IMR-90 (cell line): ENCODE measurements at regions not wholly inside any gene's neighbourhood (a gene's known extent, or its start where the extent isn't known, plus 50 kb on each side); places are given as distances from the start of the nearest gene placed in this dataset.

Experiments
- ATAC-seq: fragments of 200-7000 bp; cut with Tn5 transposase; 2 replicates; pipeline ENCODE4 v1.9.1; 2020; ENCODE audit warnings: low read depth, mild to moderate bottlenecking, moderate library complexity
- BruUV-seq: library from RNA; stranded (reverse); fragments of 400-500 nt; replicated peaks from 2 replicates; lab custom pipeline; 2021; lab: Mats Ljungman, UMichigan
- CTCF ChIA-PET: fragments of 300-600 bp; formaldehyde crosslinking; extraction: SDS; loops from one replicate; lab custom pipeline; 2021; ENCODE audit warnings: antibody characterized with exemption; lab: Yijun Ruan, JAX
- POLR2A ChIA-PET: fragments of 300-600 bp; sonication (Branson Sonifier 250); formaldehyde crosslinking; loops from one replicate; lab custom pipeline; 2022; ENCODE audit warnings: antibody characterized with exemption; ENCODE audit not compliant: unreplicated experiment; lab: Charles Lee
- DNase-seq: peaks from one replicate; pipeline ENCODE4 v3.0.0; 2013
- H2AFZ ChIP-seq: replicated peaks from 2 replicates; pipeline ENCODE3; 2013; ENCODE audit warnings: low read length, mild to moderate bottlenecking; ENCODE audit not compliant: poor library complexity
- H2AK5ac ChIP-seq: 2 replicates; pipeline ENCODE4 v1.6.1; 2013; ENCODE audit warnings: low read depth, low read length, inconsistent platforms
- H2AK9ac ChIP-seq: replicated peaks from 2 replicates; pipeline ENCODE3; 2013; ENCODE audit warnings: mild to moderate bottlenecking, low read depth, low read length, moderate library complexity; ENCODE audit not compliant: poor library complexity
- H2BK120ac ChIP-seq: 2 replicates; pipeline ENCODE4 v1.6.1; 2013; ENCODE audit warnings: low read depth, low read length, inconsistent platforms
- H2BK15ac ChIP-seq: 3 replicates; pipeline ENCODE4 v1.6.1; 2013; ENCODE audit warnings: low read depth, low read length, inconsistent platforms
- H2BK20ac ChIP-seq: 2 replicates; pipeline ENCODE4 v1.6.1; 2013; ENCODE audit warnings: low read depth, mild to moderate bottlenecking, inconsistent platforms, low read length, moderate library complexity
- H2BK5ac ChIP-seq: 2 replicates; pipeline ENCODE4 v1.6.1; 2013; ENCODE audit warnings: mild to moderate bottlenecking, low read depth, low read length, inconsistent platforms; ENCODE audit not compliant: poor library complexity, severe bottlenecking
- H3K14ac ChIP-seq: replicated peaks from 2 replicates; pipeline ENCODE4 v1.6.1; 2013; ENCODE audit warnings: low read depth, low read length, inconsistent platforms
- H3K18ac ChIP-seq: 2 replicates; pipeline ENCODE4 v1.6.1; 2013; ENCODE audit warnings: low read depth, low read length, control low read depth
- H3K23ac ChIP-seq: 2 replicates; pipeline ENCODE4 v1.6.1; 2013; ENCODE audit warnings: low read depth, low read length, inconsistent platforms
- H3K27ac ChIP-seq: 2 replicates; pipeline ENCODE4 v1.5.1; 2013; ENCODE audit warnings: mild to moderate bottlenecking, control low read depth, low read length; ENCODE audit not compliant: insufficient read depth
- H3K27me3 ChIP-seq: 2 replicates; pipeline ENCODE4 v1.6.1; 2013; ENCODE audit warnings: low read length; ENCODE audit not compliant: control insufficient read depth, insufficient read depth
- H3K36me3 ChIP-seq: 2 replicates; pipeline ENCODE4 v1.6.1; 2013; ENCODE audit warnings: low read length, mixed read lengths; ENCODE audit not compliant: control insufficient read depth, insufficient read depth
- H3K4ac ChIP-seq: 2 replicates; pipeline ENCODE4 v1.6.1; 2013; ENCODE audit warnings: low read depth, low read length, inconsistent platforms
- H3K4me1 ChIP-seq: 2 replicates; pipeline ENCODE4 v1.6.1; 2013; ENCODE audit warnings: low read length, mixed read lengths; ENCODE audit not compliant: control insufficient read depth, insufficient read depth
- H3K4me2 ChIP-seq: 2 replicates; pipeline ENCODE4 v1.6.1; 2013; ENCODE audit warnings: low read depth, mild to moderate bottlenecking, control low read depth, low read length, moderate library complexity
- H3K4me3 ChIP-seq: 2 replicates; pipeline ENCODE4 v1.5.1; 2013; ENCODE audit warnings: low read depth, mild to moderate bottlenecking, control low read depth, low read length, moderate library complexity; ENCODE audit not compliant: insufficient read depth
- H3K56ac ChIP-seq: 2 replicates; pipeline ENCODE4 v1.6.1; 2013; ENCODE audit warnings: low read length, inconsistent platforms; ENCODE audit not compliant: insufficient read depth; ENCODE audit errors: extremely low read depth
- H3K79me1 ChIP-seq, 2 experiments: 2 replicates each; pipeline ENCODE4 v1.6.1; 2013; ENCODE audit warnings: low read length in 2 of 2, inconsistent platforms in 1 of 2, low read depth in 1 of 2
- H3K9ac ChIP-seq: 2 replicates; pipeline ENCODE4 v1.6.1; 2013; ENCODE audit warnings: low read depth, low read length, control low read depth
- H3K9me1 ChIP-seq: 2 replicates; pipeline ENCODE4 v1.6.1; 2013; ENCODE audit warnings: low read length, inconsistent platforms; ENCODE audit not compliant: insufficient read depth
- H3K9me3 ChIP-seq: 2 replicates; pipeline ENCODE4 v1.6.1; 2013; ENCODE audit warnings: low read length; ENCODE audit not compliant: control insufficient read depth, insufficient read depth
- H4K20me1 ChIP-seq: 2 replicates; pipeline ENCODE4 v1.6.1; 2013; ENCODE audit warnings: low read length, inconsistent platforms; ENCODE audit not compliant: insufficient read depth
- H4K5ac ChIP-seq: 2 replicates; pipeline ENCODE4 v1.6.1; 2013; ENCODE audit warnings: mild to moderate bottlenecking, low read depth, low read length, control low read depth
- H4K8ac ChIP-seq, 2 experiments: 2 replicates each; pipeline ENCODE4 v1.6.1; 2013; ENCODE audit warnings: low read depth in 2 of 2, low read length in 2 of 2, control low read depth in 1 of 2, inconsistent platforms in 1 of 2
- H4K91ac ChIP-seq: 2 replicates; pipeline ENCODE4 v1.6.1; 2013; ENCODE audit warnings: low read depth, low read length, inconsistent platforms; ENCODE audit not compliant: insufficient read depth
- ELK1 ChIP-seq: fragments of 150-350 bp; IDR thresholded peaks from 2 replicates; pipeline ENCODE4 v1.6.1; 2016; ENCODE audit warnings: low read depth, mild to moderate bottlenecking, low read length, moderate library complexity, borderline replicate concordance
- WGBS, 2 experiments: methylation state at CpG; one replicate each; pipeline versions ENCODE4 v1.1.5 to v1.1.7; 2013; ENCODE audit warnings: missing lambda C conversion rate in 2 of 2; ENCODE audit not compliant: insufficient read length in 1 of 2; ENCODE audit errors: extremely low coverage in 2 of 2; 5-methylcytosine and 5-hydroxymethylcytosine counted together
- dilution Hi-C: fragments of 300-500 bp; cut with HindIII; formaldehyde crosslinking; loops from one replicate; pipeline ENCODE4 v1.14.3; 2018; ENCODE audit warnings: low sequenced_read_pairs; ENCODE audit not compliant: unreplicated experiment
- in situ Hi-C: fragments of 300-500 bp; cut with MboI; formaldehyde crosslinking; loops from 3 replicates; pipeline ENCODE4 v1.14.3; 2019; ENCODE audit warnings: low sequenced_read_pairs, inconsistent platforms, mixed read lengths
- intact Hi-C: fragments of 100-400 bp; cut with micrococcal nuclease; formaldehyde crosslinking; loops from 2 replicates; pipeline ENCODE4 v1.10.0; 2022
- TF ChIP-seq, protein P1 (sequence below): conservative IDR thresholded peaks from 2 replicates; pipeline ENCODE4 v1.5.1; 2012; ENCODE audit warnings: mild to moderate bottlenecking, low read depth, low read length, improper control_type of control experiment

DNA sequence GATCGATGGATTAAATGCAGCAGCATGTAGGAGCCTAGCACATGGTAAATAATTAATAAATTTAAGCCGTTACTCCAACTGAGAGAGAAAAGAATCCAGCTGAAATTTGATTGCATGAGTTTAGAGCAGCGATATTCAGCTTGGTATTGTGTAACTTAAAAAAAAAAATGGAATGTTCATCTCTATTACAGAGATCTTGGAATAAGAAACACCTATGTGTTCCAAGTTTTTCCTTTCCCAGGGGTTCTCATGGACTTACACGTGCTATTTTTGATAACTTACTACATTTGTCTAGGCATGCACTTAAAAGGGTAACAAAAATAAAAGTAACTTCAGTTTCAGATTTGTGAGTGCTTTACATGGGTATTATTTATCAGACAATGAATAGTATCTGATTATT, 122.8 kb downstream of the RASSF9 start:
- intact Hi-C loops (no loop called here), dilution Hi-C loops (no loop called here), in situ Hi-C loops (no loop called here)
- Histone ChIP-seq H3K4me1 (no peaks in the 10 kb centered on the region), H3K27me3 (no peaks in the 10 kb centered on the region), H2BK5ac (no peak overlapping the region), H3K9ac (no peak overlapping the region), H4K91ac (no peak overlapping the region), H2BK15ac (no peak overlapping the region), H2AK9ac (no peak overlapping the region), H2AK5ac (no peak overlapping the region), H3K9me1 (no peaks in the 10 kb centered on the region), H3K23ac (no peak overlapping the region), H3K9me3 (no peaks in the 10 kb centered on the region), H4K20me1 (no peaks in the 10 kb centered on the region), H3K4me2 (no peak overlapping the region), H4K5ac (no peak overlapping the region), H3K4me3 (no peak overlapping the region), H3K18ac (no peak overlapping the region), H3K27ac (no peak overlapping the region), H3K4ac (no peak overlapping the region), H4K8ac (no peak overlapping the region), H3K79me1 (no peaks in the 10 kb centered on the region), H2BK20ac (no peak overlapping the region), H3K56ac (no peak overlapping the region), H2AFZ (no peak overlapping the region), H3K36me3 (no peaks in the 10 kb centered on the region), H3K14ac (no peak overlapping the region), H2BK120ac (no peak overlapping the region)
- ATAC-seq (no peak), DNase-seq (no peak)
- TF ChIP-seq, protein P1, sequence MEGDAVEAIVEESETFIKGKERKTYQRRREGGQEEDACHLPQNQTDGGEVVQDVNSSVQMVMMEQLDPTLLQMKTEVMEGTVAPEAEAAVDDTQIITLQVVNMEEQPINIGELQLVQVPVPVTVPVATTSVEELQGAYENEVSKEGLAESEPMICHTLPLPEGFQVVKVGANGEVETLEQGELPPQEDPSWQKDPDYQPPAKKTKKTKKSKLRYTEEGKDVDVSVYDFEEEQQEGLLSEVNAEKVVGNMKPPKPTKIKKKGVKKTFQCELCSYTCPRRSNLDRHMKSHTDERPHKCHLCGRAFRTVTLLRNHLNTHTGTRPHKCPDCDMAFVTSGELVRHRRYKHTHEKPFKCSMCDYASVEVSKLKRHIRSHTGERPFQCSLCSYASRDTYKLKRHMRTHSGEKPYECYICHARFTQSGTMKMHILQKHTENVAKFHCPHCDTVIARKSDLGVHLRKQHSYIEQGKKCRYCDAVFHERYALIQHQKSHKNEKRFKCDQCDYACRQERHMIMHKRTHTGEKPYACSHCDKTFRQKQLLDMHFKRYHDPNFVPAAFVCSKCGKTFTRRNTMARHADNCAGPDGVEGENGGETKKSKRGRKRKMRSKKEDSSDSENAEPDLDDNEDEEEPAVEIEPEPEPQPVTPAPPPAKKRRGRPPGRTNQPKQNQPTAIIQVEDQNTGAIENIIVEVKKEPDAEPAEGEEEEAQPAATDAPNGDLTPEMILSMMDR: no peak
- no peak for TF ChIP-seq ELK1
- POLR2A ChIA-PET: no interaction called here
- WGBS, 2 experiments: no CpG with 5 or more reads among the region's 4 CpGs
- BruUV-seq: no TSS peak
- CTCF ChIA-PET: no interaction called here
